SHP77 (cell line): ENCODE measurements at regions not wholly inside any gene's neighbourhood (a gene's known extent, or its start where the extent isn't known, plus 50 kb on each side); places are given as distances from the start of the nearest gene placed in this dataset.
"Not testable (repeated sequence)": the region's sequence is repeated elsewhere in the genome, so short reads cannot be mapped to it uniquely, and the experiment has no call there.

ENCODE experiments used
- DNase-seq, 2 experiments: peaks; one replicate each; lab custom pipeline; 2025; lab: John Stamatoyannopoulos, UW

GRCh38 chr15:20191508-20192125 is 350.0 kb downstream of the GOLGA6L6 start:
- not testable (repeated sequence) for DNase-seq

- not testable (repeated sequence) for DNase-seq
Measured at GRCh38 chr15:20188611-20189010, 353.0 kb downstream of the GOLGA6L6 start.

- not testable (repeated sequence) for DNase-seq
Measured at GRCh38 chr15:20187370-20188355, 353.9 kb downstream of the GOLGA6L6 start.

- DNase-seq: not testable (repeated sequence)
Measured at GRCh38 chr15:20184879-20185278, 356.7 kb downstream of the GOLGA6L6 start.

- DNase-seq: not testable (repeated sequence)
Measured at GRCh38 chr15:20168221-20168620, 373.4 kb downstream of the GOLGA6L6 start.

GRCh38 chr15:20153528-20153927 is 388.1 kb downstream of the GOLGA6L6 start:
- DNase-seq: not testable (repeated sequence)

- DNase-seq: not testable (repeated sequence)
Measured at GRCh38 chr15:20148679-20149078, 392.9 kb downstream of the GOLGA6L6 start.

GRCh38 chr15:20148008-20148407 is 393.6 kb downstream of the GOLGA6L6 start:
- DNase-seq: not testable (repeated sequence)

- not testable (repeated sequence) for DNase-seq
Measured at GRCh38 chr15:20144333-20145036, 397.1 kb downstream of the GOLGA6L6 start.

- DNase-seq: not testable (repeated sequence)
Measured at GRCh38 chr15:20142906-20143305, 398.7 kb downstream of the GOLGA6L6 start.

GRCh38 chr15:20142410-20142809 is 399.2 kb downstream of the GOLGA6L6 start:
- not testable (repeated sequence) for DNase-seq

GRCh38 chr15:20124668-20125067 is 416.9 kb downstream of the GOLGA6L6 start:
- DNase-seq: not testable (repeated sequence)

- no peak for DNase-seq
Measured at GRCh38 chr15:20106026-20106425, 435.6 kb downstream of the GOLGA6L6 start.

GRCh38 chr15:20105011-20105990 is 436.3 kb downstream of the GOLGA6L6 start:
- DNase-seq: not testable (repeated sequence)

- not testable (repeated sequence) for DNase-seq
Measured at GRCh38 chr15:20104551-20104950, 437.0 kb downstream of the GOLGA6L6 start.

- not testable (repeated sequence) for DNase-seq
Measured at GRCh38 chr15:20102862-20103261, 438.7 kb downstream of the GOLGA6L6 start.

- not testable (repeated sequence) for DNase-seq
Measured at GRCh38 chr15:20102209-20102608, 439.4 kb downstream of the GOLGA6L6 start.

GRCh38 chr15:20101281-20101680 is 440.3 kb downstream of the GOLGA6L6 start:
- not testable (repeated sequence) for DNase-seq

GRCh38 chr15:20100604-20101270 is 440.9 kb downstream of the GOLGA6L6 start:
- DNase-seq: not testable (repeated sequence)

- DNase-seq: not testable (repeated sequence)
Measured at GRCh38 chr15:20095699-20096303, 445.8 kb downstream of the GOLGA6L6 start.
